HEK293T (cell line): ENCODE measurements at regions not wholly inside any gene's neighbourhood (a gene's known extent, or its start where the extent isn't known, plus 50 kb on each side); places are given as distances from the start of the nearest gene placed in this dataset.
A peak's percentile ranks its signal among the peaks of the same experiment; 100 is the strongest.
"Not testable (repeated sequence)": the region's sequence is repeated elsewhere in the genome, so short reads cannot be mapped to it uniquely, and the experiment has no call there.

Source experiments
- CTCF ChIA-PET: fragments of 350-600 bp; formaldehyde crosslinking; extraction: SDS; loops from one replicate; lab custom pipeline; 2021; ENCODE audit warnings: antibody characterized with exemption, inconsistent platforms; lab: Yijun Ruan, JAX
- POLR2A ChIA-PET: fragments of 350-600 bp; formaldehyde crosslinking; extraction: SDS; loops from one replicate; lab custom pipeline; 2020; ENCODE audit warnings: antibody characterized with exemption, inconsistent platforms; lab: Yijun Ruan, JAX
- DNase-seq: peaks from one replicate; pipeline ENCODE4 v3.0.0; 2012; ENCODE audit warnings: mixed read lengths; ENCODE audit errors: extremely low spot score
- ARNT ChIP-seq: fragments of 450-650 bp; IDR thresholded peaks from 2 replicates; pipeline ENCODE4 v1.6.1; 2017; ENCODE audit warnings: mild to moderate bottlenecking
- BHLHE40 ChIP-seq: fragments of 450-650 bp; IDR thresholded peaks from 2 replicates; pipeline ENCODE4 v1.6.1; 2016; ENCODE audit warnings: mild to moderate bottlenecking, moderate library complexity, borderline replicate concordance
- CTBP1 ChIP-seq: fragments of 450-650 bp; IDR thresholded peaks from 2 replicates; pipeline ENCODE4 v1.6.1; 2016; ENCODE audit warnings: borderline replicate concordance
- ELF4 ChIP-seq: fragments of 450-650 bp; IDR thresholded peaks from 2 replicates; pipeline ENCODE4 v1.6.1; 2017; ENCODE audit warnings: antibody characterized with exemption
- FOXA1 ChIP-seq: fragments of 450-650 bp; IDR thresholded peaks from 2 replicates; pipeline ENCODE4 v1.6.1; 2016; ENCODE audit warnings: mild to moderate bottlenecking
- FOXK2 ChIP-seq: fragments of 450-650 bp; IDR thresholded peaks from 2 replicates; pipeline ENCODE4 v1.6.1; 2016; ENCODE audit warnings: mild to moderate bottlenecking
- FOXM1 ChIP-seq: fragments of 450-650 bp; IDR thresholded peaks from 2 replicates; pipeline ENCODE4 v1.6.1; 2017; ENCODE audit warnings: mild to moderate bottlenecking, borderline replicate concordance
- HDGF ChIP-seq: fragments of 450-650 bp; IDR thresholded peaks from 2 replicates; pipeline ENCODE4 v1.6.1; 2017; ENCODE audit warnings: antibody characterized with exemption, borderline replicate concordance
- L3MBTL2 ChIP-seq: fragments of 450-650 bp; conservative IDR thresholded peaks from 2 replicates; pipeline ENCODE4 v1.6.1; 2016; ENCODE audit warnings: mild to moderate bottlenecking
- LEF1 ChIP-seq: fragments of 450-650 bp; IDR thresholded peaks from 2 replicates; pipeline ENCODE4 v1.6.1; 2017; ENCODE audit warnings: mild to moderate bottlenecking, borderline replicate concordance
- NFRKB ChIP-seq: fragments of 450-650 bp; IDR thresholded peaks from 2 replicates; pipeline ENCODE4 v1.6.1; 2016; ENCODE audit warnings: mild to moderate bottlenecking, moderate library complexity
- SP1 ChIP-seq: fragments of 450-650 bp; IDR thresholded peaks from 2 replicates; pipeline ENCODE4 v1.6.1; 2017
- SUZ12 ChIP-seq: fragments of 450-650 bp; IDR thresholded peaks from 2 replicates; pipeline ENCODE4 v1.6.1; 2016; ENCODE audit warnings: mild to moderate bottlenecking
- TARDBP ChIP-seq: fragments of 450-650 bp; IDR thresholded peaks from 2 replicates; pipeline ENCODE4 v1.6.1; 2016
- ZNF384 ChIP-seq: fragments of 450-650 bp; IDR thresholded peaks from 2 replicates; pipeline ENCODE4 v1.6.1; 2016
- TF ChIP-seq, protein P1 (sequence below): fragments of 450-650 bp; IDR thresholded peaks from 2 replicates; pipeline ENCODE4 v1.6.1; 2016

DNA sequence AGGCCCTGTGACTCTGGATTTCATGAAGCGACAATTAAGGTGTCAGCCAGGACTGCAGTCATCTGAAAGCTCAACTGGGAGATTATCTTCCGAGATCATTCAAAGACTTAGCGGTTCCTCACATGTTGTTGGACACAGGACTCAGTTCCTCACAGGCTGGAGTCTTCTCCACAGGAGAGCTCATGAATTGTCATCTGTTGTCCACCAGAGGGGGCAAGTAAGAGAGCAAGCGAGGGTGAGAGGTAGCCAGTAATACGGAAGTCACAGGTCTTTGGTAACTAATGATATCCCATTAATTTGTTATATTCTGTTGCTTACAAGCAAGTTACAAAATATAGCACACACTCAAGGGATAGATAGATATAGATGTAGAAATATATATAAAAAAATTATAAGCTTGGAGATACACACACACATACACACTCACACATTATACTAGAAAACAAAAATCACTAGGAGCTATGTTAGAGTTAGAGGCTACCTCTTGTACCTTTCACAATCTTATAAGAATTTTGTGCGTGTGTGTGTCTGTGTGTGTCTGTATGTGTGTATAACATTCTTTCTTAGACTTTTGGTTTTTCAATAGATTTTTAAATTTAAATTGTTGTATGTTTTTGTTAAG, 1695.3 kb downstream of the BRINP3 start:
- DNase-seq = peak; percentile 71
- TF ChIP-seq FOXK2 (no peak), ARNT (no peak), SP1 (no peak), CTBP1 (no peak), BHLHE40 (no peak), ELF4 (no peak), ZNF384 (no peak), FOXM1 (no peak)
- CTCF ChIA-PET = interaction anchor here (0.6 to 1.3 kb wide), 3 partner anchors 31 to 1517 kb away, joined by 3 read pairs; no protein-coding TSS in a partner anchor
- POLR2A ChIA-PET = no interaction called here

DNA sequence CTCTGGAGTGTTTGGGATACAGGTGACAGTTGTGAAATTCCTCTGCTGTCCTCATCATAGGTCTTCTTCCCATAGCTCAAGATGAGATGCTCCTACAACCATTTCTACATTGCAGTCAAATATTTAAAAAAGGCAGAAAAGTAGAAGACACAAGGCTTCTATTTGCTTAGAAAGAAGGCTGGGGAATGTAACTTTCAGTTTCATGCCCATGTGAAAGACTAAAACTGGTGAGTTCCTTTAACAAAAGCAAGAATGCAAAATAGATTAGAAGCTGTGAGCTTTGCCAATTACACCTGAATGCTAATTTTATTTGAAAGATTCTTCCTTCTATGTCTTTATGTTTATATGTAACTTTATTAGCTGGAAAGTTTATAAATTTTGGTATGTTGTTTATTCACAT, 1682.7 kb downstream of the BRINP3 start:
- ChIA-PET CTCF (no interaction called here), POLR2A (no interaction called here)
- no peak for DNase-seq
- TF ChIP-seq SP1 (no peak), L3MBTL2 (no peak), ZNF384 (no peak), NFRKB (no peak), FOXA1 (no peak)

DNA sequence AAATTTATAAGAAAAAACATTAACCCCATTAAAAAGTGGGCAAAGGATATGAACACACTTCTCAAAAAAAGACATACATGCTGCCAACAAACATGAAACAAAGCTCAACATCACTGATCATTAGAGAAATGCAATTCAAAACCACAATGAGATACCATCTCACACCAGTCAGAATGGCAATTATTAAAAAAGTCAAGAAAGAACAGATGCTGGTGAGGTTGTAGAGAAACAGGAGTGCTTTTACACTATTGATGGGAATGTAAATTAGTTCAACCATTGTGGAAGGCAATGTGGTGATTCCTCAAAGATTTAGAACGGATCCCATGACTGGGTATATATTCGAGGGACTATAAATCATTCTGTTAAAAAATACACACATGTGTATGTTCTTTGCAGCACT, 1665.5 kb downstream of the BRINP3 start:
- POLR2A ChIA-PET = not testable (repeated sequence)

GRCh38 chr1:188812836-188813573, 1664.7 kb downstream of the BRINP3 start:
- DNase-seq, POLR2A ChIA-PET: not testable (repeated sequence)
- CTCF ChIA-PET = interaction anchor here (1.1 kb wide), 1 partner anchor 31 kb away, joined by 3 read pairs; no protein-coding TSS in a partner anchor

More for the DNA sequence above, 1665.5 kb downstream of the BRINP3 start:
- DNase-seq, CTCF ChIA-PET: not testable (repeated sequence)

DNA sequence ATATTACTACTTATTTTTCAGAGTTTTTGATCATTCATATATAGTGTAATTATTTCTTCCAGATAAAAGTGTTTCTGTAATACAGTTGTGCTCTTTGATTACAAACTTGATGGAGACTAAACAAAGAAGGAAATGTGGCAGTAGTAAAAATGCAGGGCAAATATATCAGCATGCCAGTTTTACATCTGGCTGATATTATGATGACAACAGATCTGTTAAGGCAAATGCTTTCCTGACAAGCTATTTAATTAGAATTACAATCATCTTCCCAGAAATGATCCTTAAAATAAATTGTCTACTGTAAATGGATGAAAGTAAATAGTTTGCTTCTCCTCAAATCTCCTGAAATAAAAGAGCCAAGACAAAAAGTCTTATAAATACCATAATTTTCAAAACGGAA, 1659.8 kb downstream of the BRINP3 start:
- POLR2A ChIA-PET = no interaction called here
- no peak for DNase-seq
- TF ChIP-seq FOXM1 = no peak
- TF ChIP-seq HDGF = no peak
- no peak for TF ChIP-seq ARNT
- TF ChIP-seq SP1 = no peak
- no peak for TF ChIP-seq ELF4
- TF ChIP-seq CTBP1 = no peak
- TF ChIP-seq FOXA1 = no peak
- TF ChIP-seq NFRKB = no peak
- no peak for TF ChIP-seq ZNF384
- TF ChIP-seq, protein P1, sequence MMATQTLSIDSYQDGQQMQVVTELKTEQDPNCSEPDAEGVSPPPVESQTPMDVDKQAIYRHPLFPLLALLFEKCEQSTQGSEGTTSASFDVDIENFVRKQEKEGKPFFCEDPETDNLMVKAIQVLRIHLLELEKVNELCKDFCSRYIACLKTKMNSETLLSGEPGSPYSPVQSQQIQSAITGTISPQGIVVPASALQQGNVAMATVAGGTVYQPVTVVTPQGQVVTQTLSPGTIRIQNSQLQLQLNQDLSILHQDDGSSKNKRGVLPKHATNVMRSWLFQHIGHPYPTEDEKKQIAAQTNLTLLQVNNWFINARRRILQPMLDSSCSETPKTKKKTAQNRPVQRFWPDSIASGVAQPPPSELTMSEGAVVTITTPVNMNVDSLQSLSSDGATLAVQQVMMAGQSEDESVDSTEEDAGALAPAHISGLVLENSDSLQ = no peak
- no peak for TF ChIP-seq L3MBTL2
- no peak for TF ChIP-seq BHLHE40
- no peak for TF ChIP-seq FOXK2
- CTCF ChIA-PET = no interaction called here

DNA sequence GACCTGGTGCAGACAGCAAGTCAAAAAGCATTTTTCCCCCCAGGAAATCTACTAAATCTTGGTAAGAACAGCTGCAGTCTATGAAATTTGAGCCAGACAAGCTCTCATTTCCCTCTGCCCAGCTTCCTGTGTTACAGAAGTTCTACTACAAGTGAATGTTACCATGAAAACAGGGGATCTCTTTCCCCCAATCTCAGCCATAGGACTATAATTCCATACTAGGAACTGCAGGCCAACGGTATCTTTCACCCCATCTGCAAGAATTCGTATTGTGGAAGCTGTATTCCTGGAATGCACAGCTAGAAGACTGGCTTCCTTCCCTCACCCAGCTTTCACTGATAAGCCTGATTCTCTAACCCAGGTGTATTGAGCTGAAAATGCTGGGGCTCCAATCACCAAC, 1655.4 kb downstream of the BRINP3 start:
- POLR2A ChIA-PET = no interaction called here

GRCh38 chr1:188825471-188825870, 1652.2 kb downstream of the BRINP3 start:
- no peak for TF ChIP-seq TARDBP
- no peak for TF ChIP-seq SP1
- ChIA-PET CTCF (no interaction called here), POLR2A (no interaction called here)
- no peak for DNase-seq

More for the DNA sequence above, 1655.4 kb downstream of the BRINP3 start:
- peak; percentile 6 for DNase-seq
- CTCF ChIA-PET = no interaction called here
- no peak for TF ChIP-seq NFRKB
- no peak for TF ChIP-seq SUZ12
- TF ChIP-seq ELF4 = no peak
- TF ChIP-seq ZNF384 = no peak
- no peak for TF ChIP-seq TARDBP
- TF ChIP-seq CTBP1 = no peak
- no peak for TF ChIP-seq FOXK2

- CTCF ChIA-PET = no interaction called here
- no peak for DNase-seq
- TF ChIP-seq NFRKB = no peak
- no peak for TF ChIP-seq ELF4
- no peak for TF ChIP-seq BHLHE40
- TF ChIP-seq HDGF = no peak
- no peak for TF ChIP-seq SP1
- no peak for TF ChIP-seq ARNT
- no peak for TF ChIP-seq ZNF384
- TF ChIP-seq CTBP1 = no peak
- no peak for TF ChIP-seq FOXM1
- TF ChIP-seq, protein P1 = no peak
- no peak for TF ChIP-seq TARDBP
- TF ChIP-seq LEF1 = no peak
- no peak for TF ChIP-seq L3MBTL2
- no peak for TF ChIP-seq SUZ12
- TF ChIP-seq FOXA1 = no peak
- no peak for TF ChIP-seq FOXK2
- POLR2A ChIA-PET = no interaction called here
Measured at GRCh38 chr1:188826800-188827199, 1650.9 kb downstream of the BRINP3 start.
